H1 (cell line): ENCODE measurements at regions not wholly inside any gene's neighbourhood (a gene's known extent, or its start where the extent isn't known, plus 50 kb on each side); places are given as distances from the start of the nearest gene placed in this dataset.
A peak's percentile ranks its signal among the peaks of the same experiment; 100 is the strongest.

Experiments used
- CTCF ChIA-PET: fragments of 300-600 bp; sonication (Branson Sonifier 250); formaldehyde crosslinking; loops from one replicate; lab custom pipeline; 2021; ENCODE audit not compliant: partially characterized antibody; lab: Charles Lee
- POLR2A ChIA-PET: fragments of 300-600 bp; sonication (Branson Sonifier 250); formaldehyde crosslinking; loops from one replicate; lab custom pipeline; 2021; ENCODE audit warnings: inconsistent platforms; ENCODE audit not compliant: partially characterized antibody; lab: Charles Lee
- DNase-seq, 2 experiments: peaks; one replicate each; pipeline versions ENCODE4 v3.0.0 to v3.0.0-alpha.2; 2010 to 2022; ENCODE audit warnings: low spot score in 2 of 2, low read depth in 1 of 2, mixed read lengths in 1 of 2
- FAIRE-seq: peaks from 2 replicates; lab custom pipeline; 2011; peaks lifted over from hg19 to GRCh38; lab: Jason Lieb, UNC
- H2AFZ ChIP-seq: 2 replicates; pipeline ENCODE4 v1.8.1; 2012; ENCODE audit warnings: low read length, inconsistent platforms
- H2AK5ac ChIP-seq: 2 replicates; pipeline ENCODE4 v1.6.1; 2013; ENCODE audit warnings: low read depth, low read length
- H2BK120ac ChIP-seq: replicated peaks from 2 replicates; pipeline ENCODE3; 2013; ENCODE audit warnings: low read depth, low read length, inconsistent platforms
- H2BK12ac ChIP-seq: 2 replicates; pipeline ENCODE4 v1.6.1; 2013; ENCODE audit warnings: low read depth, low read length
- H2BK15ac ChIP-seq: 2 replicates; pipeline ENCODE4 v1.6.1; 2013; ENCODE audit warnings: low read length
- H2BK20ac ChIP-seq: 2 replicates; pipeline ENCODE4 v1.6.1; 2013; ENCODE audit warnings: low read length
- H2BK5ac ChIP-seq: 2 replicates; pipeline ENCODE4 v1.6.1; 2013; ENCODE audit warnings: low read depth, low read length
- H3K14ac ChIP-seq: 2 replicates; pipeline ENCODE4 v1.6.1; 2013; ENCODE audit warnings: inconsistent platforms; ENCODE audit not compliant: insufficient read length
- H3K18ac ChIP-seq: 2 replicates; pipeline ENCODE4 v1.6.1; 2013; ENCODE audit warnings: low read length; ENCODE audit errors: extremely low read depth
- H3K23ac ChIP-seq: 2 replicates; pipeline ENCODE4 v1.6.1; 2013; ENCODE audit warnings: inconsistent platforms; ENCODE audit not compliant: insufficient read length
- H3K23me2 ChIP-seq: 2 replicates; pipeline ENCODE4 v1.6.1; 2013; ENCODE audit warnings: low read depth, low read length
- H3K27ac ChIP-seq: 2 replicates; pipeline ENCODE4 v1.6.1; 2011; ENCODE audit warnings: low read depth, low read length, inconsistent platforms
- H3K27me3 ChIP-seq, 4 experiments: replicated peaks in 1 of 4; 1 replicate in 1 of 4; 2 replicates in 3 of 4; pipeline versions ENCODE4 v1.6.1 to v1.8.1; 2011 to 2013; ENCODE audit warnings: low read length in 3 of 4, mild to moderate bottlenecking in 3 of 4, inconsistent platforms in 2 of 4, mixed read lengths in 2 of 4, moderate library complexity in 1 of 4; ENCODE audit not compliant: control insufficient read depth in 3 of 4, insufficient read depth in 3 of 4; ENCODE audit errors: extremely low read depth in 1 of 4
- H3K36me3 ChIP-seq, 4 experiments: 2 replicates each; pipeline versions ENCODE4 v1.6.1 to v1.8.1; 2011 to 2013; ENCODE audit warnings: mild to moderate bottlenecking in 4 of 4, low read length in 3 of 4, moderate library complexity in 2 of 4, control low read depth in 1 of 4, inconsistent platforms in 1 of 4; ENCODE audit not compliant: insufficient read depth in 4 of 4, control insufficient read depth in 2 of 4
- H3K4ac ChIP-seq: replicated peaks from 2 replicates; pipeline ENCODE3; 2013; ENCODE audit warnings: low read length, low read depth, mixed read lengths, inconsistent platforms; ENCODE audit not compliant: insufficient read length
- H3K4me1 ChIP-seq, 4 experiments: replicated peaks in 1 of 4; 1 replicate in 1 of 4; 2 replicates in 3 of 4; pipeline versions ENCODE4 v1.6.1 to v1.8.1; 2011 to 2013; ENCODE audit warnings: low read length in 3 of 4, inconsistent platforms in 2 of 4, mixed read lengths in 1 of 4; ENCODE audit not compliant: insufficient read depth in 4 of 4, control insufficient read depth in 3 of 4
- H3K4me2 ChIP-seq, 2 experiments: 2 replicates each; pipeline versions ENCODE4 v1.6.1 to v1.8.1; 2011 to 2013; ENCODE audit warnings: low read depth in 2 of 2, low read length in 2 of 2, control low read depth in 1 of 2, inconsistent platforms in 1 of 2, mild to moderate bottlenecking in 1 of 2; ENCODE audit not compliant: insufficient read depth in 1 of 2
- H3K4me3 ChIP-seq, 4 experiments: fragments of 200-600, 300-600 bp in 1 of 4; sonication (generic), shearing (Covaris generic), sonication (Bioruptor Twin) in 1 of 4; 2 replicates each; pipeline versions ENCODE4 v1.5.1 to v1.8.1; 2011 to 2016; ENCODE audit warnings: low read length in 4 of 4, low read depth in 3 of 4, control low read depth in 2 of 4, inconsistent platforms in 2 of 4, mild to moderate bottlenecking in 2 of 4, mixed read lengths in 1 of 4, moderate library complexity in 1 of 4; ENCODE audit not compliant: insufficient read depth in 2 of 4; ENCODE audit errors: extremely low read depth in 1 of 4
- H3K56ac ChIP-seq: replicated peaks from 2 replicates; pipeline ENCODE3; 2013; ENCODE audit warnings: low read depth, mild to moderate bottlenecking, mixed read lengths, low read length, inconsistent platforms; ENCODE audit not compliant: insufficient read length
- H3K79me1 ChIP-seq: 2 replicates; pipeline ENCODE4 v1.6.1; 2013; ENCODE audit warnings: low read depth, low read length, control low read depth
- H3K79me2 ChIP-seq, 2 experiments: 2 replicates each; pipeline versions ENCODE4 v1.6.1 to v1.8.1; 2012 to 2013; ENCODE audit warnings: low read length in 2 of 2, mild to moderate bottlenecking in 2 of 2, inconsistent platforms in 1 of 2; ENCODE audit not compliant: insufficient read depth in 2 of 2, control insufficient read depth in 1 of 2
- H3K9ac ChIP-seq, 4 experiments: replicated peaks in 1 of 4; 1 replicate in 1 of 4; 2 replicates in 3 of 4; pipeline versions ENCODE4 v1.6.1 to v1.8.1; 2011 to 2013; ENCODE audit warnings: low read depth in 3 of 4, low read length in 3 of 4, control low read depth in 2 of 4, mild to moderate bottlenecking in 2 of 4, moderate library complexity in 2 of 4, inconsistent platforms in 1 of 4; ENCODE audit errors: extremely low read depth in 1 of 4
- H3K9me3 ChIP-seq, 2 experiments: 2 replicates each; pipeline versions ENCODE4 v1.6.1 to v1.8.1; 2012 to 2013; ENCODE audit warnings: mild to moderate bottlenecking in 2 of 2, moderate library complexity in 2 of 2, control low read depth in 1 of 2, inconsistent platforms in 1 of 2, low read depth in 1 of 2, low read length in 1 of 2, mixed read lengths in 1 of 2; ENCODE audit not compliant: insufficient read depth in 2 of 2
- H4K20me1 ChIP-seq, 2 experiments: replicated peaks in 1 of 2; 2 replicates each; pipeline versions ENCODE3 to v1.8.1; 2011 to 2013; ENCODE audit warnings: inconsistent platforms in 2 of 2, low read length in 2 of 2, mild to moderate bottlenecking in 1 of 2; ENCODE audit not compliant: insufficient read depth in 2 of 2, control insufficient read depth in 1 of 2
- H4K5ac ChIP-seq: 2 replicates; pipeline ENCODE4 v1.6.1; 2013; ENCODE audit warnings: low read length, low read depth, mixed read lengths, inconsistent platforms; ENCODE audit not compliant: insufficient read length
- H4K8ac ChIP-seq: 2 replicates; pipeline ENCODE4 v1.8.0; 2013; ENCODE audit warnings: mild to moderate bottlenecking, moderate library complexity, low read length, inconsistent platforms; ENCODE audit not compliant: insufficient read depth; ENCODE audit errors: extremely low read depth
- H4K91ac ChIP-seq: replicated peaks from 2 replicates; pipeline ENCODE3; 2013; ENCODE audit warnings: low read length, mixed read lengths, inconsistent platforms; ENCODE audit not compliant: insufficient read length
- EP300 ChIP-seq, 2 experiments: IDR thresholded peaks; 1 replicate in 1 of 2; 2 replicates in 1 of 2; pipeline ENCODE4 v1.6.1; 2011 to 2012; ENCODE audit warnings: low read depth in 2 of 2, low read length in 2 of 2, mild to moderate bottlenecking in 2 of 2, borderline replicate concordance in 1 of 2, inconsistent platforms in 1 of 2, moderate library complexity in 1 of 2
- SP1 ChIP-seq: IDR thresholded peaks from 2 replicates; pipeline ENCODE4 v1.6.1; 2011; ENCODE audit warnings: low read depth, low read length
- TCF12 ChIP-seq: IDR thresholded peaks from 2 replicates; pipeline ENCODE4 v1.6.1; 2011; ENCODE audit warnings: low read depth, mild to moderate bottlenecking, low read length
- USF2 ChIP-seq: IDR thresholded peaks from 2 replicates; pipeline ENCODE4 v1.6.1; 2011; ENCODE audit warnings: low read length, improper control_type of control experiment
- WGBS, 2 experiments: shearing (Covaris generic) in 1 of 2; methylation state at CpG; one replicate each; pipeline versions ENCODE4 v1.1.6 to v1.1.7; 2013 to 2015; ENCODE audit warnings: low lambda C conversion rate in 2 of 2, mixed read lengths in 2 of 2, inconsistent platforms in 1 of 2, low coverage in 1 of 2, missing lambda C conversion rate in 1 of 2; ENCODE audit not compliant: insufficient replicate concordance in 2 of 2, insufficient coverage in 1 of 2, insufficient read length in 1 of 2; ENCODE audit errors: extremely low coverage in 1 of 2, missing lambda C conversion rate in 1 of 2; 5-methylcytosine and 5-hydroxymethylcytosine counted together

GRCh38 chr11:70872955-70873735, 379.2 kb downstream of the SHANK2 start:
- H3K79me2 ChIP-seq: no peaks in the 10 kb centered on the region
- H3K4me3 ChIP-seq: no peak overlapping the region
- H2BK20ac ChIP-seq: no peak overlapping the region
- peaks cover 8 to 21% (median 15%) of the 10 kb centered on the region in 4 experiments for H3K4me1 ChIP-seq
- 57% methylated on average over 14 of the region's 14 CpGs; no CpG with 5 or more reads in 1 of the 2 experiments for WGBS, 2 experiments
- no peak overlapping the region; the same call in 1 of the 2 replicates for H2BK5ac ChIP-seq
- H4K8ac ChIP-seq: no peak overlapping the region; the same call in 1 of the 2 replicates
- H3K27ac ChIP-seq: no peak overlapping the region
- peaks cover 4% of the 10 kb centered on the region for H3K79me1 ChIP-seq
- TF ChIP-seq USF2 (no peak), SP1 (0 out of 2 replicates have a peak, but pooled peaks have one; percentile 3), TCF12 (0 out of 2 replicates have a peak, but pooled peaks have one; percentile 15), EP300 (IDR thresholded peaks at IDR 0.05; ENCODE audit: borderline replicate concordance in 1 of 2, low read depth in 2 of 2, low read length in 2 of 2) (peak in 1 of 2 experiments; percentile 32; a peak in 1 of 3 replicates)
- peaks cover 3 to 14% of the 10 kb centered on the region in 2 experiments for H4K20me1 ChIP-seq
- no peak overlapping the region for H2AFZ ChIP-seq
- no peak overlapping the region for H3K56ac ChIP-seq
- CTCF ChIA-PET: interaction anchor here (0.6 to 1.1 kb wide), 2 partner anchors 12 to 404 kb away, joined by 3 to 4 read pairs; no protein-coding TSS in a partner anchor
- no peak overlapping the region for H2BK15ac ChIP-seq
- H2AK5ac ChIP-seq: no peak overlapping the region; the same call in 1 of the 2 replicates
- FAIRE-seq (peak; percentile 84), DNase-seq (peak; percentile 10 to 62)
- POLR2A ChIA-PET: interaction anchor here (1.5 kb wide), 1 partner anchor 22 kb away, joined by 3 read pairs; no protein-coding TSS in a partner anchor
- H3K36me3 ChIP-seq: no peaks in the 10 kb centered on the region
- no peak overlapping the region for H4K91ac ChIP-seq
- H3K23ac ChIP-seq: no peak overlapping the region
- no peaks in the 10 kb centered on the region for H3K9me3 ChIP-seq
- H3K9ac ChIP-seq: no peak overlapping the region
- H2BK12ac ChIP-seq: peak overlapping the region; percentile 60; the same call in 1 of the 2 replicates
- peak overlapping the region in 1 of 2 experiments; percentile 40; a peak in 2 of 4 replicates for H3K4me2 ChIP-seq
- peaks cover 2% of the 10 kb centered on the region; the same call in 1 of the 2 replicates for H3K23me2 ChIP-seq
- H3K4ac ChIP-seq: no peak overlapping the region
- H2BK120ac ChIP-seq: no peak overlapping the region
- no peak overlapping the region for H3K18ac ChIP-seq
- H4K5ac ChIP-seq: no peak overlapping the region
- no peak overlapping the region for H3K14ac ChIP-seq
- no peaks in the 10 kb centered on the region for H3K27me3 ChIP-seq
